NCI-H2107 (cell line): ENCODE measurements at regions not wholly inside any gene's neighbourhood (a gene's known extent, or its start where the extent isn't known, plus 50 kb on each side); places are given as distances from the start of the nearest gene placed in this dataset.

Experiments used
- DNase-seq: peaks from one replicate; lab custom pipeline; 2025; lab: John Stamatoyannopoulos, UW

DNA sequence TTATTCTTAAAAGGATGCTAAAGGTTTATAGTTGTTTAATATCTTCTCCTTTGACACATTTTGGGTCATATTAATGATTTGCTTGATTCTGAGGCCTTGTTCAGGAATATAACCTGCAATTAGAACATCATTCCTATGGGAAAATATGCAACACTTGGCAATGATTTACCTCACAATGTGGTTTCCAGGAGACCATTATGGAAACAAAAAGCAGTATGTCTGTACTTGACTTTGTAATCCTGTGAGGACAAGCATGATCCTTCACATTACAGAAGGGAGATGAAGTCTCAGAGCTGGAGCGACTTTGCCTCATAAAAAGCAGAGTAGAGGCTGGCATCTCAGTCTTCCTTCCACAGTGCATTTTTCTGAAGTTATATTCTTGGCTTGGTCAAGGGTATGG lies 57.0 kb upstream of the CDCA7L start:
- no peak for DNase-seq

DNA sequence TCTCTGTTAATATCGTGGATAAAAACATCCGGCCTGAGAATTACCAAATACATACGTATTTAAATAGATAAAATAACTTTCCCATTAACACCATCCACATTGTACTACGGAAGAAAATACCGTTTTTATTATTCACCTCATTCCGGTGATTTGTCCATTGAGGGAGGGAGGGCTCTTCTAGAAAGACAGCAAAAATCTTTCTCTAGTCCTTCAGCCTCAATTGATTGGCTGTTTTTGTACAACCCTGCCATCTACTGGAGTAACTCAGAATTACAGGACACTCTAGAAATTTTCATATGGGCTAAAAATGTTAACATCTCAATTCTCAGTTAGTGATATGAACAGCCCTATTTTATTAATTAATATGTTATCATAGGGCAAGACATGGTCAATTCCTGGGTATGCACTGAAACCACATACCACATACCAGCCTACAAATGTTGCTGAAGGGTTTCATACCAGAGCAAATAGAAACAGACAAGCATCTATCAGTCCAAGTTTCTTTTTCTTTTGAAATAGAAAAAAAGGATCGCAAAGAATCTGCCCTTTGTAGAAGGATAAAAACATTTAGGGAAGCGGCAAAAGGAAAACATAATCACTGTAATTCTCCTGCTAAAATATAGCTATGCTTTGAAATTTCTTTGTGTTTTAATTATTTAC lies 55.8 kb upstream of the CDCA7L start:
- peak; percentile 39 for DNase-seq

DNA sequence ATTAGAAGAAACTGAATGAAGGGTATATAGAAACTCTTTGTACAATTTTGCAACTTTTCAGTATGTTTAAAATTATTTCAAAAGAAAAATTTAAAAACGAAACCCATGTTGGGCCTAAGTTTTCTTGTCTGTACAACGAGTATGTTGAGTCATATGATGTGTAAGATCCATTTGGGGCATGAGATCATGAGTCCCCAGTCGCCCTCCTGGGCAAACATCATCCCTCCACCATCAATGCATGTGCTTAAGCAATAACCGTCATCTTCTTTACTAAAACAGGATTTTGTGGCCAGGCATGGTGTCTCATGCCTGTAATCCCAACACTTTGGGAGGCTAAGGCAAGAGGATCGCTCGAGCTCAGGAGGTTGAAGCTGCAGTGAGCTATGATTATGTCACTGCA lies 54.2 kb upstream of the CDCA7L start:
- no peak for DNase-seq

DNA sequence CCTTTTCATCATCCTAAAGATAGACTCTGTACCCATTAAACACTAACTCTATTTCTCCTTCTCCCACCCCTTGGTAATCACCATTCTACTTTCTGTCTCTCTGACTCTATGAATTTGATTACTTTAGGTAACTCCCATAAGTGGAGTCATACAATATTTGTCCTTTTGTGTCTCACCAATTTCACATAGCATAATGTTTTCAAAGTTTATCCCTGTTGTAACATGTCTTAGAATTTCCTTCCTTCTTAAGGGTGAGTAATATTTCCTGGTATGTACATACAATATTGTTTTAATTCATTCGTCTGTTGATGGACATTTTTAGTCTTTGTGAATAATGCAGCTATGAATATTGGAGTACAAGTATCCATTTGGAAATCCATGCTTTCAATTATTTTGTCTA lies 50.9 kb upstream of the CDCA7L start:
- no peak for DNase-seq
